ENCODE measurements at regions not wholly inside any gene's neighbourhood (a gene's known extent, or its start where the extent isn't known, plus 50 kb on each side); places are given as distances from the start of the nearest gene placed in this dataset.

DNA sequence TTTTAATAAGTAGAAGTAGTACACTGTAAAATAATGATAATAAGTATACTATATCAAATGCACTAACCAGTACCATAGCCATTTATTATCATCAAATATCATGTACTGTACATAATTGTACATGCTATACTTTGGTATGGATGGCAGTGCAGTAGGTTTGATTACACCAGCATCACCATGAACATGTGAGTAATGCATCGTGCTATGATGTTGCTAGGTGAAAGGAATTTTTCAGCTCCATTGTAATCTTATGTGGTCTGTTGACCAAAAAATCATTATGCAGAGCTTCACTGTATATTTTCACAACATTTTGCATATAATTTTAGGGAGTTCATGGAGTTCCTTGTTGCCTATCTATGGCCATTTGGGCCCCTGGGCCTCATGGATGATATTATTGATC lies 72.2 kb upstream of the HMHB1 start:
- no peak for DNase-seq
- H3K36me3 Mint-ChIP-seq (ENCODE audit: low read depth): no peaks in the 10 kb centered on the region
- no peak for TF ChIP-seq CTCF (IDR thresholded peaks at IDR 0.05)

GRCh38 chr5:143738417-143739401 lies 73.3 kb upstream of the HMHB1 start:
- no peak for TF ChIP-seq CTCF (IDR thresholded peaks at IDR 0.05)
- H3K4me1 Mint-ChIP-seq (ENCODE audit: low read depth): peaks cover 25% of the 10 kb centered on the region
- no peaks in the 10 kb centered on the region for H3K9me3 Mint-ChIP-seq
- DNase-seq: no peak
- no peaks in the 10 kb centered on the region for H3K36me3 Mint-ChIP-seq (ENCODE audit: low read depth)
- no peak overlapping the region for H3K27ac Mint-ChIP-seq
- H3K4me3 Mint-ChIP-seq: no peak overlapping the region
- peaks cover 2% of the 10 kb centered on the region for H3K27me3 Mint-ChIP-seq (ENCODE audit: insufficient read depth)

More for the DNA sequence above, 72.2 kb upstream of the HMHB1 start:
- Mint-ChIP-seq H3K4me1 (ENCODE audit: low read depth) (peaks cover 34% of the 10 kb centered on the region), H3K4me3 (no peak overlapping the region), H3K27me3 (ENCODE audit: insufficient read depth) (peaks cover 2% of the 10 kb centered on the region; the same call in 1 of the 2 replicates), H3K9me3 (no peaks in the 10 kb centered on the region), H3K27ac (no peak overlapping the region)

DNA sequence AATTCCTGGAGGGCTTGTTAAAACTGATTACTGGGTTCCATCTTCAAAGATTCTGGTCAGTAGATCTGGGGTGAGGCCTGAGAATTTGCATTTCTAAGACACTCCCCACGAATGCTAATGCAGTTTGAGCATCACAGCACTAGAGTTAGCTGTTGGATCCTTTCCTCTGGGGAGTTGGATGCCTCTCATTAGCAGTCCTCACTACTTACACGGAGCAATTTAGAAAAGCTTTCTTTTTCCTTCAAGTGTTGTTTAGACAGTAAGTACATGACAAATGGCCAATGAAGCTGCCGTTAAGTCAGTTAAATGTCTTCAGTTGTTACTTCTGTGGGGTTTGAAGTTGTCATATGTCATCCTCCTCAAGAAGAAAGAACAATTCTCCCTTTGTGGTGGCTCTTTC lies 74.9 kb upstream of the HMHB1 start:
- H3K4me3 Mint-ChIP-seq: no peak overlapping the region
- no peak for DNase-seq
- TF ChIP-seq CTCF (IDR thresholded peaks at IDR 0.05): no peak
- H3K9me3 Mint-ChIP-seq: no peaks in the 10 kb centered on the region
- no peaks in the 10 kb centered on the region for H3K36me3 Mint-ChIP-seq (ENCODE audit: low read depth)
- H3K4me1 Mint-ChIP-seq (ENCODE audit: low read depth): peaks cover 18% of the 10 kb centered on the region
- H3K27ac Mint-ChIP-seq: no peak overlapping the region
- H3K27me3 Mint-ChIP-seq (ENCODE audit: insufficient read depth): peaks cover 2% of the 10 kb centered on the region

GRCh38 chr5:143734456-143734780 lies 77.5 kb upstream of the HMHB1 start:
- peaks cover 2% of the 10 kb centered on the region for H3K27me3 Mint-ChIP-seq (ENCODE audit: insufficient read depth)
- TF ChIP-seq CTCF (IDR thresholded peaks at IDR 0.05): no peak

GRCh38 chr5:143733665-143734455 lies 78.1 kb upstream of the HMHB1 start:
- Mint-ChIP-seq H3K27me3 (ENCODE audit: insufficient read depth) (peaks cover 2% of the 10 kb centered on the region), H3K4me1 (ENCODE audit: low read depth) (peaks cover 24% of the 10 kb centered on the region), H3K36me3 (ENCODE audit: low read depth) (no peaks in the 10 kb centered on the region), H3K27ac (no peak overlapping the region), H3K4me3 (no peak overlapping the region), H3K9me3 (no peaks in the 10 kb centered on the region)
- TF ChIP-seq CTCF (IDR thresholded peaks at IDR 0.05): no peak
- DNase-seq: peak; percentile 28

More at GRCh38 chr5:143734456-143734780, 77.5 kb upstream of the HMHB1 start:
- H3K36me3 Mint-ChIP-seq (ENCODE audit: low read depth): no peaks in the 10 kb centered on the region
- no peaks in the 10 kb centered on the region for H3K9me3 Mint-ChIP-seq
- peaks cover 24% of the 10 kb centered on the region for H3K4me1 Mint-ChIP-seq (ENCODE audit: low read depth)
- H3K4me3 Mint-ChIP-seq: no peak overlapping the region
- DNase-seq: no peak
- H3K27ac Mint-ChIP-seq: no peak overlapping the region
